SU-DHL-6 (cell line): ENCODE measurements at regions not wholly inside any gene's neighbourhood (a gene's known extent, or its start where the extent isn't known, plus 50 kb on each side); places are given as distances from the start of the nearest gene placed in this dataset.

ENCODE experiments used
- H2AFZ ChIP-seq: fragments of 200-600 bp; sonication (generic); 2 replicates; pipeline ENCODE4 v1.6.1; 2014; ENCODE audit warnings: low read depth, mild to moderate bottlenecking, moderate library complexity, mixed read lengths, antibody characterized with exemption, low read length; ENCODE audit not compliant: severe bottlenecking
- H3F3A ChIP-seq: fragments of 200-600 bp; shearing (Covaris generic); 2 replicates; pipeline ENCODE4 v1.6.0; 2016; ENCODE audit warnings: antibody characterized with exemption, mild to moderate bottlenecking; ENCODE audit not compliant: insufficient read depth
- H3K27ac ChIP-seq: fragments of 200-600 bp; sonication (generic); 2 replicates; pipeline ENCODE4 v1.5.1; 2016; ENCODE audit warnings: low read depth, mild to moderate bottlenecking, low read length, moderate library complexity, mixed read lengths
- H3K27me3 ChIP-seq: fragments of 200-600 bp; sonication (generic), shearing (Covaris generic); 2 replicates; pipeline ENCODE4 v1.6.0; 2014; ENCODE audit warnings: mild to moderate bottlenecking, low read length
- H3K36me3 ChIP-seq: fragments of 200-600 bp; sonication (generic); 2 replicates; pipeline ENCODE4 v1.6.1; 2014; ENCODE audit warnings: mild to moderate bottlenecking, low read length, mixed read lengths
- H3K4me2 ChIP-seq: fragments of 300-600, 200-600 bp; shearing (Covaris generic), sonication (generic); 2 replicates; pipeline ENCODE4 v1.6.0; 2014; ENCODE audit warnings: low read length, low read depth, mild to moderate bottlenecking; ENCODE audit not compliant: poor library complexity, severe bottlenecking
- H3K4me3 ChIP-seq: fragments of 200-600 bp; sonication (generic); 2 replicates; pipeline ENCODE4 v1.5.1; 2014; ENCODE audit warnings: antibody characterized with exemption, low read length, mild to moderate bottlenecking, mixed read lengths; ENCODE audit not compliant: insufficient read depth, poor library complexity, severe bottlenecking
- H3K79me2 ChIP-seq: fragments of 200-600 bp; sonication (generic); 2 replicates; pipeline ENCODE4 v1.6.1; 2014; ENCODE audit warnings: mild to moderate bottlenecking, low read length, moderate library complexity; ENCODE audit not compliant: insufficient read depth
- H3K9ac ChIP-seq: fragments of 200-600 bp; sonication (generic); 2 replicates; pipeline ENCODE4 v1.7.0; 2014; ENCODE audit warnings: mild to moderate bottlenecking, low read length
- H3K9me2 ChIP-seq: fragments of 200-600 bp; sonication (generic); replicated peaks from 2 replicates; pipeline ENCODE4 v1.6.1; 2014; ENCODE audit warnings: low read length; ENCODE audit not compliant: insufficient read depth
- H3K9me3 ChIP-seq: fragments of 200-600 bp; sonication (generic); 2 replicates; pipeline ENCODE4 v1.6.1; 2014; ENCODE audit warnings: low read length, mixed read lengths; ENCODE audit not compliant: insufficient read depth
- H4K20me1 ChIP-seq: fragments of 200-600 bp; sonication (generic); 2 replicates; pipeline ENCODE4 v1.6.1; 2014; ENCODE audit warnings: low read depth, mild to moderate bottlenecking, antibody characterized with exemption, low read length, moderate library complexity, mixed read lengths
- EZH2phosphoT487 ChIP-seq: fragments of 200-600 bp; sonication (generic), shearing (Covaris generic); conservative IDR thresholded peaks from 2 replicates; pipeline ENCODE4 v1.6.1; 2018; ENCODE audit warnings: mild to moderate bottlenecking, antibody characterized with exemption, low read length, moderate library complexity, mixed read lengths
- TF ChIP-seq, protein P1 (sequence below): fragments of 200-600 bp; sonication (generic); IDR thresholded peaks from one replicate; pipeline ENCODE4 v1.5.1; 2017; ENCODE audit warnings: antibody characterized with exemption, mild to moderate bottlenecking, low read length, moderate library complexity; ENCODE audit not compliant: insufficient read depth, poor library complexity, severe bottlenecking

DNA sequence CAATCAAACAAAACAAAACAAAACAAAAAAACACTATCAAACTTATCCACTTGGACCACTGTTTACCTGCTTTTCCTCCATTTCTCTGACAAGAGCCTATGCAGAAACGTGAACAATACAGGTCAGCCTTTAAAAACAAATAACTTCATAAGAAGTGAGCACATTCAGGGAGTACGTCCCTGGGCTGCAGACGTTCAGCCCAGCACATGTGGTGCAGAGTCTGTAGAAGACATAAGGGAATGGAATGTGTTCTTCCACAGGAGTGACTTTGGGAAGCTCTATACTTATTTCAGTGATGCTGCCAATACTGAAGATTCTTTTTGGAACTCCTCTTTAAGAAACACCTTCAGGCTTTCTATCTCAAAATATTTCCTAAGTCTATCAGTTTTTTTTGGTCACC lies 120.6 kb downstream of the SPRY1 start:
- Histone ChIP-seq H2AFZ (no peak overlapping the region), H3K4me2 (no peak overlapping the region), H3K27me3 (no peaks in the 10 kb centered on the region), H4K20me1 (no peaks in the 10 kb centered on the region), H3K27ac (no peak overlapping the region), H3F3A (no peaks in the 10 kb centered on the region), H3K4me3 (no peak overlapping the region), H3K9me3 (no peaks in the 10 kb centered on the region), H3K9me2 (no peaks in the 10 kb centered on the region), H3K79me2 (no peaks in the 10 kb centered on the region), H3K36me3 (no peaks in the 10 kb centered on the region), H3K9ac (no peak overlapping the region)
- TF ChIP-seq EZH2phosphoT487, result no peak
- TF ChIP-seq, protein P1, sequence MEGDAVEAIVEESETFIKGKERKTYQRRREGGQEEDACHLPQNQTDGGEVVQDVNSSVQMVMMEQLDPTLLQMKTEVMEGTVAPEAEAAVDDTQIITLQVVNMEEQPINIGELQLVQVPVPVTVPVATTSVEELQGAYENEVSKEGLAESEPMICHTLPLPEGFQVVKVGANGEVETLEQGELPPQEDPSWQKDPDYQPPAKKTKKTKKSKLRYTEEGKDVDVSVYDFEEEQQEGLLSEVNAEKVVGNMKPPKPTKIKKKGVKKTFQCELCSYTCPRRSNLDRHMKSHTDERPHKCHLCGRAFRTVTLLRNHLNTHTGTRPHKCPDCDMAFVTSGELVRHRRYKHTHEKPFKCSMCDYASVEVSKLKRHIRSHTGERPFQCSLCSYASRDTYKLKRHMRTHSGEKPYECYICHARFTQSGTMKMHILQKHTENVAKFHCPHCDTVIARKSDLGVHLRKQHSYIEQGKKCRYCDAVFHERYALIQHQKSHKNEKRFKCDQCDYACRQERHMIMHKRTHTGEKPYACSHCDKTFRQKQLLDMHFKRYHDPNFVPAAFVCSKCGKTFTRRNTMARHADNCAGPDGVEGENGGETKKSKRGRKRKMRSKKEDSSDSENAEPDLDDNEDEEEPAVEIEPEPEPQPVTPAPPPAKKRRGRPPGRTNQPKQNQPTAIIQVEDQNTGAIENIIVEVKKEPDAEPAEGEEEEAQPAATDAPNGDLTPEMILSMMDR, result no peak

DNA sequence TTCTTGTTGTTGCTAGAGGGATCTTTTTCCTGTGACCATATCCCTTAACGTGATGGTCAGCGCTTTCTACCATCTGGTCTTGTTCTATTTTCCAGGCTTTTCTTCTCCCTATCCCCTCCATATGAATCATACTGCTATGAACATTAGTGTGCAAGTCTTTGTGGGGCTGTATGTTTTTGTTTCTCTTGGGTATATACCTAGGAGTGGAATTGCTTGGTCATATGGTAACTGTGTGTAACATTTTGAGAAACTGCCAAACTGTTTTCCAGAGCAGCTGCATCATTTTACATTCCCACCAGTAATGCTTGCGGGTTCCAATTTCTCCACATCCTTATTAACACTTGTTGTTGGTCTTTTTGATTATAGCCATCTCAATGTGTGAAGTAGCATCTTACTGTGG lies 121.4 kb downstream of the SPRY1 start:
- Histone ChIP-seq H3K9ac (no peak overlapping the region), H3K79me2 (no peaks in the 10 kb centered on the region), H3K9me2 (no peaks in the 10 kb centered on the region), H3K4me2 (no peak overlapping the region), H3K4me3 (no peak overlapping the region), H3K9me3 (no peaks in the 10 kb centered on the region), H2AFZ (no peak overlapping the region), H3K27me3 (no peaks in the 10 kb centered on the region), H3K36me3 (no peaks in the 10 kb centered on the region), H3F3A (no peaks in the 10 kb centered on the region), H3K27ac (no peak overlapping the region), H4K20me1 (no peaks in the 10 kb centered on the region)
- TF ChIP-seq EZH2phosphoT487, result no peak
- TF ChIP-seq, protein P1, result no peak

DNA sequence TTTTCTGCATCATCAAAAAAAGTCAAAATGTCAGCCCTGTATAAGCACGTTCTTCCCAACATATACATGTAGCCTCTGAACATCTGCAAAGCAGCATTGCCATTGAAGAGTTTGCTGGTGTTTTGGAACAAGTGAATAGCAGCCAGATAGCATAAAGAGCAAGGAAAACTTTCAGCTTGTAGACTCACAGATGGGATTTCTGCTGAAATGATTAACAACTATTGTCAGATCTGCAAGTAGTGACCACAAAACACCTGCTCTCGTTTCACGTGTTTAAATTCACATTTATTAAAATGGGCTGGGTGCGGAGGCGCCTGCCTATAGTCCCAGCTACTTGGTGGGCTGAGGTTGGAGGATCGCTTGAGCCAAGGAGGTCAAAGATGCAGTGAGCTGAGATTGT lies 123.7 kb downstream of the SPRY1 start:
- no peaks in the 10 kb centered on the region for H3K9me3 ChIP-seq
- H3K9ac ChIP-seq, result no peak overlapping the region
- H3K27me3 ChIP-seq, result no peaks in the 10 kb centered on the region
- TF ChIP-seq EZH2phosphoT487, result no peak
- TF ChIP-seq, protein P1, result no peak
- no peaks in the 10 kb centered on the region for H3K9me2 ChIP-seq
- H3K4me2 ChIP-seq, result no peak overlapping the region
- H2AFZ ChIP-seq, result no peak overlapping the region
- no peaks in the 10 kb centered on the region for H3K79me2 ChIP-seq
- H3K27ac ChIP-seq, result no peak overlapping the region
- no peaks in the 10 kb centered on the region for H3K36me3 ChIP-seq
- no peaks in the 10 kb centered on the region for H4K20me1 ChIP-seq
- no peak overlapping the region for H3K4me3 ChIP-seq
- no peaks in the 10 kb centered on the region for H3F3A ChIP-seq
